Fibroblast of pulmonary artery (primary cell): ENCODE measurements at regions not wholly inside any gene's neighbourhood (a gene's known extent, or its start where the extent isn't known, plus 50 kb on each side); places are given as distances from the start of the nearest gene placed in this dataset.

Source experiments
- DNase-seq: peaks from one replicate; pipeline ENCODE4 v3.0.0-alpha.2; 2010; ENCODE audit warnings: low read depth
- H3K4me3 ChIP-seq: replicated peaks from 2 replicates; pipeline ENCODE4 v1.5.1; 2011; ENCODE audit warnings: low read depth, mild to moderate bottlenecking, control low read depth, low read length, moderate library complexity
- TF ChIP-seq, protein P1 (sequence below): IDR thresholded peaks from 2 replicates; pipeline ENCODE4 v1.5.1; 2011; ENCODE audit warnings: mild to moderate bottlenecking, control low read depth, low read length, inconsistent platforms; ENCODE audit errors: missing control alignments

DNA sequence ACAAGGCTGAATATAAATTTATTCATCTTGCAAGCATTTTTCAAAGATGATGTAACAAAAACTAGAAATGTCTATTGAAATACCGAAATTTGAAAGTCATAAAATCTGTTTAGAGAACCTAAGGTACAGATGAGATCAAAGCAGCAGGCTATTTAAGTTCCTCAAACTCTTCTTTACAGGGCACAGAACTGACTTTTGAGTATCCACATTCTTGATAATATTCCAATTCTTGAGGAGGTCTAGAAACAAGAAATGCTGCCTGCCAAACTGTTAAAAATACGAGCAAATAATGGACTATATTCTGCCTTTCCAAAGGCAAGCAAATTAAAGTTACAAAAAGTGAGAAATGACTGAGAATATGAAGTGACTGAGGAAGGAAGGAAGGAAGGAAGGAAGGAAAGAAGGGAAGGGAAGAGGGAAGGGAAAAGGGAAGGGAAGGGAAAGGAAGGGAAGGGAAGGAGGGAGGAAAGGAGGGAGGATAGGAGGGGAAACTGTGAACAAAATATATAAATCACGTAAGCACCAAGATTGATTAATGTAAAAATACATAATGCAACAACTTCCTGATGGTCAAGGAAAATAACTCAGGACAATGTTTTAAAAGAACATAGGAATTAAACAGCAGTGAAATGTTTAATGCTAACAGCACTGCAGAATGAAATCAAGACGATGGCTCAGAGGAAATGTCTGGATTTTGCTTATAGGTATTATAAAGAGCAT is 248.9 kb upstream of the HNRNPA3 start:
- DNase-seq: no peak
- H3K4me3 ChIP-seq: no peak overlapping the region
- TF ChIP-seq, protein P1, sequence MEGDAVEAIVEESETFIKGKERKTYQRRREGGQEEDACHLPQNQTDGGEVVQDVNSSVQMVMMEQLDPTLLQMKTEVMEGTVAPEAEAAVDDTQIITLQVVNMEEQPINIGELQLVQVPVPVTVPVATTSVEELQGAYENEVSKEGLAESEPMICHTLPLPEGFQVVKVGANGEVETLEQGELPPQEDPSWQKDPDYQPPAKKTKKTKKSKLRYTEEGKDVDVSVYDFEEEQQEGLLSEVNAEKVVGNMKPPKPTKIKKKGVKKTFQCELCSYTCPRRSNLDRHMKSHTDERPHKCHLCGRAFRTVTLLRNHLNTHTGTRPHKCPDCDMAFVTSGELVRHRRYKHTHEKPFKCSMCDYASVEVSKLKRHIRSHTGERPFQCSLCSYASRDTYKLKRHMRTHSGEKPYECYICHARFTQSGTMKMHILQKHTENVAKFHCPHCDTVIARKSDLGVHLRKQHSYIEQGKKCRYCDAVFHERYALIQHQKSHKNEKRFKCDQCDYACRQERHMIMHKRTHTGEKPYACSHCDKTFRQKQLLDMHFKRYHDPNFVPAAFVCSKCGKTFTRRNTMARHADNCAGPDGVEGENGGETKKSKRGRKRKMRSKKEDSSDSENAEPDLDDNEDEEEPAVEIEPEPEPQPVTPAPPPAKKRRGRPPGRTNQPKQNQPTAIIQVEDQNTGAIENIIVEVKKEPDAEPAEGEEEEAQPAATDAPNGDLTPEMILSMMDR: no peak

- no peak overlapping the region for H3K4me3 ChIP-seq
- DNase-seq: no peak
- TF ChIP-seq, protein P1: no peak
Observed at GRCh38 chr2:176967911-176968450, 244.6 kb upstream of the HNRNPA3 start.

DNA sequence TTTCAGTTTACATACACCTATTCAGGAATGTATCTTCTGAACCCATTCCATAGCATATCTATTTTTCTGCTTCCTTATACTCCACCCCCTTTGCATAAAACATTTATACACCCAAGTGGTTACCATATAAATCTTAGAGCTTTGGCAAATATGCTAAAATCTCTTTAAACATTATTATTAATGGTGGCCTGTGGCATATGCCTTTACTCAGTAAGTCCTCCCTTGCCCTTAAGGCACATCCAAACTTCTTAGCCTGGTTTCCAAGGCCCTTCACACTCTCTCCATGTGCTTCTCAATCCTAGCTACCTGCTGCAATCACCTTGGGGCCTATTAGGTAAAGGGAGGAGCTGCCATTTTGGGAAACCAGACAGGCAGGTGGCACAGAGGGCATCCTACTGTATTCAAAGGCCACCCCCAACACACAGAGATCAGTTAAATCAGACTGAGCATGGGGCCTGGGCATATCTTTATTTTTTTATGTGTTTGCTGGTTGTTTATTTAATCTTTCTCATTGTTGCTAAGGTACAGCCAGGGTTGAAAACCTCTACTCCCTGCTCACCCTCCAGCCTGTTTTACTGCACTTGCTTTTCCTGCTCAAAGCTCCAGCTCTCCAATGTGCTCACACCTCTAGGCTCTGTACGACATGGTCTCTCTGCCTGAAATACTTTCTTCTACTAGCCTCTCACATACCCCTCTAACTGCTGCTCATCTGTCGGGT is 242.8 kb upstream of the HNRNPA3 start:
- no peak for DNase-seq
- TF ChIP-seq, protein P1: no peak
- H3K4me3 ChIP-seq: no peak overlapping the region

GRCh38 chr2:176976736-176977685 is 235.6 kb upstream of the HNRNPA3 start:
- DNase-seq: no peak
- TF ChIP-seq, protein P1: no peak

GRCh38 chr2:176978921-176979320 is 233.7 kb upstream of the HNRNPA3 start:
- DNase-seq: no peak
- H3K4me3 ChIP-seq: no peak overlapping the region
- TF ChIP-seq, protein P1: no peak

More at GRCh38 chr2:176976736-176977685, 235.6 kb upstream of the HNRNPA3 start:
- H3K4me3 ChIP-seq: no peak overlapping the region

- no peak overlapping the region for H3K4me3 ChIP-seq
- TF ChIP-seq, protein P1: no peak
- no peak for DNase-seq
Observed at GRCh38 chr2:176979981-176980710, 232.4 kb upstream of the HNRNPA3 start.
